Astrocyte of the spinal cord (primary cell): ENCODE measurements at regions not wholly inside any gene's neighbourhood (a gene's known extent, or its start where the extent isn't known, plus 50 kb on each side); places are given as distances from the start of the nearest gene placed in this dataset.
A peak's percentile ranks its signal among the peaks of the same experiment; 100 is the strongest.

Source experiments
- DNase-seq: peaks from one replicate; pipeline ENCODE4 v3.0.0; 2011; ENCODE audit warnings: low read depth, low spot score
- H3K4me3 ChIP-seq: 2 replicates; pipeline ENCODE4 v1.5.1; 2011; ENCODE audit warnings: low read depth, mild to moderate bottlenecking, low read length, moderate library complexity
- in situ Hi-C: cut with HindIII; loops from 2 replicates; pipeline ENCODE4 v1.10.0; 2017; ENCODE audit warnings: low sequenced_read_pairs
- TF ChIP-seq, protein P1 (sequence below): IDR thresholded peaks from 2 replicates; pipeline ENCODE4 v1.5.1; 2012; ENCODE audit warnings: low read depth, mild to moderate bottlenecking, low read length, inconsistent platforms

GRCh38 chr3:72223628-72224027, 438.7 kb upstream of the PROK2 start:
- TF ChIP-seq, protein P1, sequence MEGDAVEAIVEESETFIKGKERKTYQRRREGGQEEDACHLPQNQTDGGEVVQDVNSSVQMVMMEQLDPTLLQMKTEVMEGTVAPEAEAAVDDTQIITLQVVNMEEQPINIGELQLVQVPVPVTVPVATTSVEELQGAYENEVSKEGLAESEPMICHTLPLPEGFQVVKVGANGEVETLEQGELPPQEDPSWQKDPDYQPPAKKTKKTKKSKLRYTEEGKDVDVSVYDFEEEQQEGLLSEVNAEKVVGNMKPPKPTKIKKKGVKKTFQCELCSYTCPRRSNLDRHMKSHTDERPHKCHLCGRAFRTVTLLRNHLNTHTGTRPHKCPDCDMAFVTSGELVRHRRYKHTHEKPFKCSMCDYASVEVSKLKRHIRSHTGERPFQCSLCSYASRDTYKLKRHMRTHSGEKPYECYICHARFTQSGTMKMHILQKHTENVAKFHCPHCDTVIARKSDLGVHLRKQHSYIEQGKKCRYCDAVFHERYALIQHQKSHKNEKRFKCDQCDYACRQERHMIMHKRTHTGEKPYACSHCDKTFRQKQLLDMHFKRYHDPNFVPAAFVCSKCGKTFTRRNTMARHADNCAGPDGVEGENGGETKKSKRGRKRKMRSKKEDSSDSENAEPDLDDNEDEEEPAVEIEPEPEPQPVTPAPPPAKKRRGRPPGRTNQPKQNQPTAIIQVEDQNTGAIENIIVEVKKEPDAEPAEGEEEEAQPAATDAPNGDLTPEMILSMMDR, result no peak
- in situ Hi-C loops, result no loop called here
- no peak for DNase-seq
- no peak overlapping the region for H3K4me3 ChIP-seq

GRCh38 chr3:72223116-72223515, 438.2 kb upstream of the PROK2 start:
- no peak overlapping the region for H3K4me3 ChIP-seq
- TF ChIP-seq, protein P1, result no peak
- DNase-seq, result peak; percentile 31
- in situ Hi-C loops, result no loop called here

DNA sequence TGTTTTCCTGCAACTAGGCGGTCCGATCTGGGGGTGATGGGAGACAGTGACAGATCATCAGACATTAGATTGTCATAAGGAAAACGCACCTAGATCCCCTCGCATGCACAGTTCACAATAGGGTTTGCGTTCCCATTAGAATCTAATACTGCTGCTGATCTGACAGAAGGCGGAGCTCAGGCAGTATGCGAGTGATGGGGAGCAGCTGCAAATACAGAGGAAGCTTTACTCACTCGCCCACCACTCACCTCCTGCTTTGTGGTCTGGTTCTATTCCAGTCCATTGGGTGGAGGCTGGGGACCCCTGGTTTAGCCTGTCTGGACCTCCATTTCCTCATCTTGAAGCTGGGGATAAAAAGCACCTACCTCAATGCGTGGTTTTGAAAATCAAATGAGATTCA, 437.5 kb upstream of the PROK2 start:
- no peak overlapping the region for H3K4me3 ChIP-seq
- DNase-seq, result no peak
- in situ Hi-C loops, result no loop called here
- TF ChIP-seq, protein P1, result no peak

- peak; percentile 32 for DNase-seq
- no peak overlapping the region for H3K4me3 ChIP-seq
- TF ChIP-seq, protein P1, result no peak
- in situ Hi-C loops, result no loop called here
Measured at GRCh38 chr3:72220946-72221345, 436.0 kb upstream of the PROK2 start.

GRCh38 chr3:72219752-72220151, 434.8 kb upstream of the PROK2 start:
- TF ChIP-seq, protein P1, result no peak
- in situ Hi-C loops, result no loop called here
- no peak overlapping the region for H3K4me3 ChIP-seq
- no peak for DNase-seq

GRCh38 chr3:72217570-72217969, 432.6 kb upstream of the PROK2 start:
- DNase-seq, result no peak
- TF ChIP-seq, protein P1, result no peak
- in situ Hi-C loops, result no loop called here
- no peak overlapping the region for H3K4me3 ChIP-seq
